GM23338 (cell line): ENCODE measurements at regions not wholly inside any gene's neighbourhood (a gene's known extent, or its start where the extent isn't known, plus 50 kb on each side); places are given as distances from the start of the nearest gene placed in this dataset.

Experiments
- ATAC-seq: fragments of 200-7000 bp; cut with Tn5 transposase; 3 replicates; pipeline ENCODE4 v1.9.1; 2020
- DNase-seq: peaks from one replicate; pipeline ENCODE4 v3.0.0-alpha.2; 2015; ENCODE audit warnings: low spot score
- H2AFZ ChIP-seq: fragments of 200-600 bp; sonication (generic); 2 replicates; pipeline ENCODE4 v1.8.0; 2016; ENCODE audit warnings: antibody characterized with exemption, mild to moderate bottlenecking, moderate library complexity
- H3F3A ChIP-seq: fragments of 200-600 bp; sonication (generic); replicated peaks from 2 replicates; pipeline ENCODE4 v1.8.0; 2017; ENCODE audit warnings: antibody characterized with exemption, mixed run types, low read depth
- H3K27ac ChIP-seq: fragments of 200-600 bp; sonication (generic); 2 replicates; pipeline ENCODE4 v1.6.1; 2016; ENCODE audit warnings: low read depth
- H3K27me3 ChIP-seq: fragments of 200-600 bp; sonication (generic); 2 replicates; pipeline ENCODE4 v1.8.0; 2016; ENCODE audit warnings: mild to moderate bottlenecking, mixed run types, moderate library complexity; ENCODE audit not compliant: insufficient read depth
- H3K36me3 ChIP-seq: fragments of 200-600 bp; sonication (generic); 2 replicates; pipeline ENCODE4 v1.8.0; 2016; ENCODE audit warnings: mild to moderate bottlenecking; ENCODE audit not compliant: insufficient read depth
- H3K4me1 ChIP-seq: fragments of 200-600 bp; sonication (generic); 2 replicates; pipeline ENCODE4 v1.8.0; 2016; ENCODE audit warnings: mild to moderate bottlenecking, moderate library complexity; ENCODE audit not compliant: insufficient read depth
- H3K4me2 ChIP-seq: fragments of 200-600 bp; sonication (generic); 2 replicates; pipeline ENCODE4 v1.7.1; 2017; ENCODE audit warnings: mixed run types
- H3K4me3 ChIP-seq: fragments of 200-600 bp; sonication (generic); 2 replicates; pipeline ENCODE4 v1.6.1; 2016; ENCODE audit warnings: mixed run types
- H3K79me2 ChIP-seq: fragments of 200-600 bp; sonication (generic); replicated peaks from 2 replicates; pipeline ENCODE4 v1.8.0; 2017; ENCODE audit warnings: mild to moderate bottlenecking; ENCODE audit not compliant: insufficient read depth
- H3K9me2 ChIP-seq: fragments of 200-600 bp; sonication (generic); 2 replicates; pipeline ENCODE4 v1.8.0; 2017; ENCODE audit not compliant: insufficient read depth
- H4K20me1 ChIP-seq: fragments of 200-600 bp; sonication (generic); replicated peaks from 2 replicates; pipeline ENCODE4 v1.8.0; 2017; ENCODE audit warnings: mild to moderate bottlenecking; ENCODE audit not compliant: insufficient read depth
- H3K27ac Mint-ChIP-seq: 2 replicates; pipeline ENCODE4 v1.8.0; 2020; ENCODE audit warnings: inconsistent platforms, mild to moderate bottlenecking, moderate library complexity, mixed read lengths
- H3K27me3 Mint-ChIP-seq: 3 replicates; pipeline ENCODE4 v1.8.0; 2022; ENCODE audit warnings: low read depth, mild to moderate bottlenecking, moderate library complexity, mixed read lengths, inconsistent platforms; ENCODE audit not compliant: insufficient read depth, poor library complexity
- H3K36me3 Mint-ChIP-seq: 3 replicates; pipeline ENCODE4 v1.8.0; 2021; ENCODE audit warnings: low read depth, mild to moderate bottlenecking, inconsistent platforms, moderate library complexity, mixed read lengths
- H3K4me1 Mint-ChIP-seq: 3 replicates; pipeline ENCODE4 v1.8.0; 2020; ENCODE audit warnings: mild to moderate bottlenecking, inconsistent platforms, mixed read lengths
- H3K4me3 Mint-ChIP-seq: 3 replicates; pipeline ENCODE4 v1.8.0; 2021; ENCODE audit warnings: moderate library complexity, mild to moderate bottlenecking, inconsistent platforms, mixed read lengths
- H3K9me3 Mint-ChIP-seq: 3 replicates; pipeline ENCODE4 v1.8.0; 2020; ENCODE audit warnings: moderate library complexity, mild to moderate bottlenecking, inconsistent platforms, mixed read lengths
- CREB1 ChIP-seq: fragments of 250-450 bp; sonication (Bioruptor Pico); IDR thresholded peaks from 2 replicates; pipeline ENCODE4 v1.5.0; 2020; ENCODE audit warnings: low read depth, mild to moderate bottlenecking, moderate library complexity
- EZH2 ChIP-seq: fragments of 200-600 bp; sonication (generic); IDR thresholded peaks from one replicate; pipeline ENCODE4 v1.8.0; 2017; ENCODE audit warnings: antibody characterized with exemption, mild to moderate bottlenecking, low read depth; ENCODE audit not compliant: unreplicated experiment
- EZH2phosphoT487 ChIP-seq: fragments of 200-600 bp; sonication (generic); IDR thresholded peaks from one replicate; pipeline ENCODE4 v1.8.1; 2018; ENCODE audit warnings: antibody characterized with exemption; ENCODE audit not compliant: unreplicated experiment
- JUNB ChIP-seq: IDR thresholded peaks from one replicate; pipeline ENCODE4 v1.6.1; 2016; ENCODE audit warnings: antibody characterized with exemption; ENCODE audit not compliant: unreplicated experiment
- NANOG ChIP-seq: IDR thresholded peaks from 2 replicates; pipeline ENCODE4 v1.6.1; 2016; ENCODE audit warnings: antibody characterized with exemption, borderline replicate concordance
- POLR2AphosphoS5 ChIP-seq: IDR thresholded peaks from 2 replicates; pipeline ENCODE4 v1.6.1; 2016; ENCODE audit warnings: antibody characterized with exemption, low read depth
- STAT1 ChIP-seq: IDR thresholded peaks from one replicate; pipeline ENCODE4 v1.6.1; 2016; ENCODE audit warnings: antibody characterized with exemption; ENCODE audit not compliant: unreplicated experiment
- ZNF114 ChIP-seq: fragments of 250-450 bp; sonication (Bioruptor Pico); IDR thresholded peaks from 2 replicates; pipeline ENCODE4 v1.5.0; 2020; ENCODE audit warnings: mild to moderate bottlenecking, moderate library complexity
- ZNF331 ChIP-seq: fragments of 250-450 bp; sonication (Bioruptor Pico); IDR thresholded peaks from 2 replicates; pipeline ENCODE4 v1.5.0; 2020; ENCODE audit warnings: low read depth, mild to moderate bottlenecking, moderate library complexity
- TF ChIP-seq, protein P1 (sequence below), 2 experiments: fragments of 200-600 bp in 1 of 2; sonication (generic) in 1 of 2; conservative IDR thresholded peaks; 2 replicates each; pipeline versions ENCODE4 v1.5.1 to v1.6.1; 2016 to 2017; ENCODE audit warnings: antibody characterized with exemption in 2 of 2, low read depth in 2 of 2, mild to moderate bottlenecking in 2 of 2, moderate library complexity in 1 of 2
- TF ChIP-seq, protein P2 (sequence below): IDR thresholded peaks from 2 replicates; pipeline ENCODE4 v1.6.1; 2016; ENCODE audit warnings: antibody characterized with exemption
- TF ChIP-seq, protein P3 (sequence below): fragments of 250-450 bp; sonication (Bioruptor Pico); IDR thresholded peaks from 2 replicates; pipeline ENCODE4 v1.5.0; 2020; ENCODE audit warnings: mild to moderate bottlenecking, moderate library complexity
- TF ChIP-seq, protein P4 (sequence below): IDR thresholded peaks from one replicate; pipeline ENCODE4 v1.6.1; 2018; ENCODE audit warnings: antibody characterized with exemption; ENCODE audit not compliant: unreplicated experiment

DNA sequence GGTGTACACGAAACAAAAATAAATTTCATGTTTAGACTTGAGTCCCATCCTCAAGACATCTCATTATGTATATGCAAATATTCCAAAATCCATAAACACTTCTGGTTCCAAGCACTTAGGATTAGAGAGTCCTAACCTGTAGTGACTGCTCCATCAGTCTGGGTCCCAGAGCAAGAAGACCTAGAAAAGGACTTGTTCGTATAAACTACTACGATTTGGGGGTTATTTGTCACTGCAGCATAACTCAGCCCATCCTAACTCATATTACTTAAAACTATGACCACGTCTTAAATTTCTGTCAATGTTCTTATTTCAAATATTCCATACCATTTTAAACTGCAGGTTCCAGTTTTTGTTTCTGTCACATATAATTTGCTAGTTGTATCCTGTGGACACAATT is 463.0 kb downstream of the AGTPBP1 start:
- Histone ChIP-seq H3K4me3 (no peak overlapping the region), H3K4me2 (no peak overlapping the region), H3K9me2 (0 out of 2 replicates have a peak, but pooled peaks cover 3% of the 10 kb centered on the region), H3F3A (no peaks in the 10 kb centered on the region), H3K36me3 (no peaks in the 10 kb centered on the region), H3K27ac (no peak overlapping the region), H4K20me1 (no peaks in the 10 kb centered on the region), H3K4me1 (peaks cover 9% of the 10 kb centered on the region; the same call in 1 of the 2 replicates), H3K79me2 (no peaks in the 10 kb centered on the region), H2AFZ (no peak overlapping the region), H3K27me3 (no peaks in the 10 kb centered on the region)
- H3K4me3 Mint-ChIP-seq = no peak overlapping the region
- no peak for ATAC-seq
- H3K4me1 Mint-ChIP-seq = peaks cover 12% of the 10 kb centered on the region
- H3K9me3 Mint-ChIP-seq = peaks cover 6% of the 10 kb centered on the region; the same call in 2 of the 3 replicates
- no peak for DNase-seq
- H3K36me3 Mint-ChIP-seq = peaks cover 7% of the 10 kb centered on the region; the same call in 1 of the 3 replicates
- H3K27me3 Mint-ChIP-seq = peaks cover 4% of the 10 kb centered on the region
- no peak for TF ChIP-seq STAT1
- TF ChIP-seq ZNF114 (CRISPR knock-in tag) = no peak
- TF ChIP-seq EZH2 = no peak
- no peak for TF ChIP-seq CREB1 (CRISPR knock-in tag)
- TF ChIP-seq, protein P1, sequence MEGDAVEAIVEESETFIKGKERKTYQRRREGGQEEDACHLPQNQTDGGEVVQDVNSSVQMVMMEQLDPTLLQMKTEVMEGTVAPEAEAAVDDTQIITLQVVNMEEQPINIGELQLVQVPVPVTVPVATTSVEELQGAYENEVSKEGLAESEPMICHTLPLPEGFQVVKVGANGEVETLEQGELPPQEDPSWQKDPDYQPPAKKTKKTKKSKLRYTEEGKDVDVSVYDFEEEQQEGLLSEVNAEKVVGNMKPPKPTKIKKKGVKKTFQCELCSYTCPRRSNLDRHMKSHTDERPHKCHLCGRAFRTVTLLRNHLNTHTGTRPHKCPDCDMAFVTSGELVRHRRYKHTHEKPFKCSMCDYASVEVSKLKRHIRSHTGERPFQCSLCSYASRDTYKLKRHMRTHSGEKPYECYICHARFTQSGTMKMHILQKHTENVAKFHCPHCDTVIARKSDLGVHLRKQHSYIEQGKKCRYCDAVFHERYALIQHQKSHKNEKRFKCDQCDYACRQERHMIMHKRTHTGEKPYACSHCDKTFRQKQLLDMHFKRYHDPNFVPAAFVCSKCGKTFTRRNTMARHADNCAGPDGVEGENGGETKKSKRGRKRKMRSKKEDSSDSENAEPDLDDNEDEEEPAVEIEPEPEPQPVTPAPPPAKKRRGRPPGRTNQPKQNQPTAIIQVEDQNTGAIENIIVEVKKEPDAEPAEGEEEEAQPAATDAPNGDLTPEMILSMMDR (conservative IDR thresholded peaks at IDR 0.05; ENCODE audit: low read depth in 2 of 2) = no peak
- TF ChIP-seq, protein P2, sequence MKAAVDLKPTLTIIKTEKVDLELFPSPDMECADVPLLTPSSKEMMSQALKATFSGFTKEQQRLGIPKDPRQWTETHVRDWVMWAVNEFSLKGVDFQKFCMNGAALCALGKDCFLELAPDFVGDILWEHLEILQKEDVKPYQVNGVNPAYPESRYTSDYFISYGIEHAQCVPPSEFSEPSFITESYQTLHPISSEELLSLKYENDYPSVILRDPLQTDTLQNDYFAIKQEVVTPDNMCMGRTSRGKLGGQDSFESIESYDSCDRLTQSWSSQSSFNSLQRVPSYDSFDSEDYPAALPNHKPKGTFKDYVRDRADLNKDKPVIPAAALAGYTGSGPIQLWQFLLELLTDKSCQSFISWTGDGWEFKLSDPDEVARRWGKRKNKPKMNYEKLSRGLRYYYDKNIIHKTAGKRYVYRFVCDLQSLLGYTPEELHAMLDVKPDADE = no peak
- TF ChIP-seq, protein P3, sequence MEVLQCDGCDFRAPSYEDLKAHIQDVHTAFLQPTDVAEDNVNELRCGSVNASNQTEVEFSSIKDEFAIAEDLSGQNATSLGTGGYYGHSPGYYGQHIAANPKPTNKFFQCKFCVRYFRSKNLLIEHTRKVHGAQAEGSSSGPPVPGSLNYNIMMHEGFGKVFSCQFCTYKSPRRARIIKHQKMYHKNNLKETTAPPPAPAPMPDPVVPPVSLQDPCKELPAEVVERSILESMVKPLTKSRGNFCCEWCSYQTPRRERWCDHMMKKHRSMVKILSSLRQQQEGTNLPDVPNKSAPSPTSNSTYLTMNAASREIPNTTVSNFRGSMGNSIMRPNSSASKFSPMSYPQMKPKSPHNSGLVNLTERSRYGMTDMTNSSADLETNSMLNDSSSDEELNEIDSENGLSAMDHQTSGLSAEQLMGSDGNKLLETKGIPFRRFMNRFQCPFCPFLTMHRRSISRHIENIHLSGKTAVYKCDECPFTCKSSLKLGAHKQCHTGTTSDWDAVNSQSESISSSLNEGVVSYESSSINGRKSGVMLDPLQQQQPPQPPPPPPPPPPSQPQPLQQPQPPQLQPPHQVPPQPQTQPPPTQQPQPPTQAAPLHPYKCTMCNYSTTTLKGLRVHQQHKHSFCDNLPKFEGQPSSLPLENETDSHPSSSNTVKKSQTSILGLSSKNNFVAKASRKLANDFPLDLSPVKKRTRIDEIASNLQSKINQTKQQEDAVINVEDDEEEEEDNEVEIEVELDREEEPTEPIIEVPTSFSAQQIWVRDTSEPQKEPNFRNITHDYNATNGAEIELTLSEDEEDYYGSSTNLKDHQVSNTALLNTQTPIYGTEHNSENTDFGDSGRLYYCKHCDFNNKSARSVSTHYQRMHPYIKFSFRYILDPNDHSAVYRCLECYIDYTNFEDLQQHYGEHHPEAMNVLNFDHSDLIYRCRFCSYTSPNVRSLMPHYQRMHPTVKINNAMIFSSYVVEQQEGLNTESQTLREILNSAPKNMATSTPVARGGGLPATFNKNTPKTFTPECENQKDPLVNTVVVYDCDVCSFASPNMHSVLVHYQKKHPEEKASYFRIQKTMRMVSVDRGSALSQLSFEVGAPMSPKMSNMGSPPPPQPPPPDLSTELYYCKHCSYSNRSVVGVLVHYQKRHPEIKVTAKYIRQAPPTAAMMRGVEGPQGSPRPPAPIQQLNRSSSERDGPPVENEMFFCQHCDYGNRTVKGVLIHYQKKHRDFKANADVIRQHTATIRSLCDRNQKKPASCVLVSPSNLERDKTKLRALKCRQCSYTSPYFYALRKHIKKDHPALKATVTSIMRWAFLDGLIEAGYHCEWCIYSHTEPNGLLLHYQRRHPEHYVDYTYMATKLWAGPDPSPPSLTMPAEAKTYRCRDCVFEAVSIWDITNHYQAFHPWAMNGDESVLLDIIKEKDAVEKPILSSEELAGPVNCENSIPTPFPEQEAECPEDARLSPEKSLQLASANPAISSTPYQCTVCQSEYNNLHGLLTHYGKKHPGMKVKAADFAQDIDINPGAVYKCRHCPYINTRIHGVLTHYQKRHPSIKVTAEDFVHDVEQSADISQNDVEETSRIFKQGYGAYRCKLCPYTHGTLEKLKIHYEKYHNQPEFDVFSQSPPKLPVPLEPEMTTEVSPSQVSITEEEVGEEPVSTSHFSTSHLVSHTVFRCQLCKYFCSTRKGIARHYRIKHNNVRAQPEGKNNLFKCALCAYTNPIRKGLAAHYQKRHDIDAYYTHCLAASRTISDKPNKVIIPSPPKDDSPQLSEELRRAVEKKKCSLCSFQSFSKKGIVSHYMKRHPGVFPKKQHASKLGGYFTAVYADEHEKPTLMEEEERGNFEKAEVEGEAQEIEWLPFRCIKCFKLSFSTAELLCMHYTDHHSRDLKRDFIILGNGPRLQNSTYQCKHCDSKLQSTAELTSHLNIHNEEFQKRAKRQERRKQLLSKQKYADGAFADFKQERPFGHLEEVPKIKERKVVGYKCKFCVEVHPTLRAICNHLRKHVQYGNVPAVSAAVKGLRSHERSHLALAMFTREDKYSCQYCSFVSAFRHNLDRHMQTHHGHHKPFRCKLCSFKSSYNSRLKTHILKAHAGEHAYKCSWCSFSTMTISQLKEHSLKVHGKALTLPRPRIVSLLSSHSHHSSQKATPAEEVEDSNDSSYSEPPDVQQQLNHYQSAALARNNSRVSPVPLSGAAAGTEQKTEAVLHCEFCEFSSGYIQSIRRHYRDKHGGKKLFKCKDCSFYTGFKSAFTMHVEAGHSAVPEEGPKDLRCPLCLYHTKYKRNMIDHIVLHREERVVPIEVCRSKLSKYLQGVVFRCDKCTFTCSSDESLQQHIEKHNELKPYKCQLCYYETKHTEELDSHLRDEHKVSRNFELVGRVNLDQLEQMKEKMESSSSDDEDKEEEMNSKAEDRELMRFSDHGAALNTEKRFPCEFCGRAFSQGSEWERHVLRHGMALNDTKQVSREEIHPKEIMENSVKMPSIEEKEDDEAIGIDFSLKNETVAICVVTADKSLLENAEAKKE (CRISPR knock-in tag) = no peak
- TF ChIP-seq NANOG = no peak
- TF ChIP-seq, protein P4, sequence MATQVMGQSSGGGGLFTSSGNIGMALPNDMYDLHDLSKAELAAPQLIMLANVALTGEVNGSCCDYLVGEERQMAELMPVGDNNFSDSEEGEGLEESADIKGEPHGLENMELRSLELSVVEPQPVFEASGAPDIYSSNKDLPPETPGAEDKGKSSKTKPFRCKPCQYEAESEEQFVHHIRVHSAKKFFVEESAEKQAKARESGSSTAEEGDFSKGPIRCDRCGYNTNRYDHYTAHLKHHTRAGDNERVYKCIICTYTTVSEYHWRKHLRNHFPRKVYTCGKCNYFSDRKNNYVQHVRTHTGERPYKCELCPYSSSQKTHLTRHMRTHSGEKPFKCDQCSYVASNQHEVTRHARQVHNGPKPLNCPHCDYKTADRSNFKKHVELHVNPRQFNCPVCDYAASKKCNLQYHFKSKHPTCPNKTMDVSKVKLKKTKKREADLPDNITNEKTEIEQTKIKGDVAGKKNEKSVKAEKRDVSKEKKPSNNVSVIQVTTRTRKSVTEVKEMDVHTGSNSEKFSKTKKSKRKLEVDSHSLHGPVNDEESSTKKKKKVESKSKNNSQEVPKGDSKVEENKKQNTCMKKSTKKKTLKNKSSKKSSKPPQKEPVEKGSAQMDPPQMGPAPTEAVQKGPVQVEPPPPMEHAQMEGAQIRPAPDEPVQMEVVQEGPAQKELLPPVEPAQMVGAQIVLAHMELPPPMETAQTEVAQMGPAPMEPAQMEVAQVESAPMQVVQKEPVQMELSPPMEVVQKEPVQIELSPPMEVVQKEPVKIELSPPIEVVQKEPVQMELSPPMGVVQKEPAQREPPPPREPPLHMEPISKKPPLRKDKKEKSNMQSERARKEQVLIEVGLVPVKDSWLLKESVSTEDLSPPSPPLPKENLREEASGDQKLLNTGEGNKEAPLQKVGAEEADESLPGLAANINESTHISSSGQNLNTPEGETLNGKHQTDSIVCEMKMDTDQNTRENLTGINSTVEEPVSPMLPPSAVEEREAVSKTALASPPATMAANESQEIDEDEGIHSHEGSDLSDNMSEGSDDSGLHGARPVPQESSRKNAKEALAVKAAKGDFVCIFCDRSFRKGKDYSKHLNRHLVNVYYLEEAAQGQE = no peak
- no peak for TF ChIP-seq EZH2phosphoT487
- no peak for TF ChIP-seq POLR2AphosphoS5
- TF ChIP-seq ZNF331 (CRISPR knock-in tag) = no peak
- no peak for TF ChIP-seq JUNB
- H3K27ac Mint-ChIP-seq = no peak overlapping the region
